GM21360 (cell line): ENCODE measurements at regions not wholly inside any gene's neighbourhood (a gene's known extent, or its start where the extent isn't known, plus 50 kb on each side); places are given as distances from the start of the nearest gene placed in this dataset.
"Not testable (repeated sequence)": the region's sequence is repeated elsewhere in the genome, so short reads cannot be mapped to it uniquely, and the experiment has no call there.

Experiments
- ATAC-seq: cut with Tn5 transposase; IDR thresholded peaks from one replicate; pipeline ENCODE4 v1.9.1; 2021; ENCODE audit warnings: mild to moderate bottlenecking, moderate library complexity; ENCODE audit not compliant: unreplicated experiment

GRCh38 chr2:65920659-65921058, 488.3 kb upstream of the SPRED2 start:
- ATAC-seq = no peak

GRCh38 chr2:65919550-65920188, 487.3 kb upstream of the SPRED2 start:
- ATAC-seq = no peak

- ATAC-seq = no peak
These were observed 486.4 kb upstream of the SPRED2 start for GRCh38 chr2:65918760-65919187.

- no peak for ATAC-seq
These were observed 485.6 kb upstream of the SPRED2 start for GRCh38 chr2:65917986-65918385.

- no peak for ATAC-seq
These were observed 484.4 kb upstream of the SPRED2 start for GRCh38 chr2:65916785-65917295.

- no peak for ATAC-seq
These were observed 483.8 kb upstream of the SPRED2 start for GRCh38 chr2:65916177-65916576.

GRCh38 chr2:65915273-65915672, 482.9 kb upstream of the SPRED2 start:
- ATAC-seq = no peak

GRCh38 chr2:65914244-65914786, 481.9 kb upstream of the SPRED2 start:
- ATAC-seq = no peak

GRCh38 chr2:65913813-65914212, 481.4 kb upstream of the SPRED2 start:
- no peak for ATAC-seq

- ATAC-seq = no peak
These were observed 469.4 kb upstream of the SPRED2 start for GRCh38 chr2:65901756-65902155.

GRCh38 chr2:65896446-65896845, 464.0 kb upstream of the SPRED2 start:
- ATAC-seq = no peak

- ATAC-seq = not testable (repeated sequence)
These were observed 457.7 kb upstream of the SPRED2 start for GRCh38 chr2:65890131-65890530.

GRCh38 chr2:65885266-65885665, 452.9 kb upstream of the SPRED2 start:
- no peak for ATAC-seq

GRCh38 chr2:65881592-65881991, 449.2 kb upstream of the SPRED2 start:
- ATAC-seq = no peak

GRCh38 chr2:65880436-65880835, 448.0 kb upstream of the SPRED2 start:
- no peak for ATAC-seq

GRCh38 chr2:65878011-65878340, 445.6 kb upstream of the SPRED2 start:
- ATAC-seq = no peak

GRCh38 chr2:65877331-65878010, 445.1 kb upstream of the SPRED2 start:
- ATAC-seq = no peak

GRCh38 chr2:65876114-65876513, 443.7 kb upstream of the SPRED2 start:
- no peak for ATAC-seq

GRCh38 chr2:65870826-65871225, 438.4 kb upstream of the SPRED2 start:
- no peak for ATAC-seq

- ATAC-seq = no peak
These were observed 436.9 kb upstream of the SPRED2 start for GRCh38 chr2:65869296-65869695.

- no peak for ATAC-seq
These were observed 435.8 kb upstream of the SPRED2 start for GRCh38 chr2:65868177-65868576.

- no peak for ATAC-seq
These were observed 435.0 kb upstream of the SPRED2 start for GRCh38 chr2:65867446-65867845.
